Occipital lobe (tissue), 1 donor: ENCODE measurements at regions not wholly inside any gene's neighbourhood (a gene's known extent, or its start where the extent isn't known, plus 50 kb on each side); places are given as distances from the start of the nearest gene placed in this dataset.
"Not testable (repeated sequence)": the region's sequence is repeated elsewhere in the genome, so short reads cannot be mapped to it uniquely, and the experiment has no call there.

Experiments used
- DNase-seq: peaks from one replicate; lab custom pipeline; 2025; lab: John Stamatoyannopoulos, UW

DNA sequence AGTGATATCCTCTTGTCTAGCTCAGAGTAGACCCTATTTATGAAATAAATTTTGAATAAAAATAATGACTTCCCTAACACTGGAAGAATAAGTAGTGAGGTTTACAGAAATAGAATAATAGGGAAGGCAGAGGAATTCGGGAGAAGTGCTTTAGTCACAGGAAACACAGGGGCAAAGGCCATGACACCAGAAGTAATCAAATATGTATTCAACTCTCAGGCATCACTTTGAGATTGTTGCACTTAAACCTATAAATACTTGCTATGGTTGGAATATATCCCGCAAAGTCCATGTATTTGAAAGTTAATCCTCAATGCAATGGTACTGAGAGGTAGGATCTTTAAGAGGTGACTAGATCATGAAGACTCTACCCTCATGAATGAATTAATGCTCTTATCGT, 166.8 kb downstream of the YIPF5 start:
- DNase-seq = no peak

DNA sequence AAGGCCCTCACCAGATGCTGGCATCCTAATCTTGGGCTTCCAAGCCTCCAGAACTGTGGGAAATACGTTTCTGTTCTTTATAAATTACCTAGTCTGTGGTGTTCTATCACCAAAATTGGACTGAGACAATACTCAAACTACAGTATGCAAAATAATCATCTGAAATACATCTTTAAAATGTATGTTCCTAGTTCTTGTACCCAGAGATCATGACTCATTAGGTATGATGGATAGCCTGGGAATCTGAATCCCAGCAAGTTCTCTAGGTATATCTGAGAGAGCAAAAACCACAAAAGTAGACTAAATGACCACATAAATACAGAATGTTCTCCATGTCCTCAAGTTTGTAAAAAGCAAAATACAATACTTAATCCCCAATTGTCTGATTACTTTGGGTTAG, 166.3 kb downstream of the YIPF5 start:
- DNase-seq = no peak

DNA sequence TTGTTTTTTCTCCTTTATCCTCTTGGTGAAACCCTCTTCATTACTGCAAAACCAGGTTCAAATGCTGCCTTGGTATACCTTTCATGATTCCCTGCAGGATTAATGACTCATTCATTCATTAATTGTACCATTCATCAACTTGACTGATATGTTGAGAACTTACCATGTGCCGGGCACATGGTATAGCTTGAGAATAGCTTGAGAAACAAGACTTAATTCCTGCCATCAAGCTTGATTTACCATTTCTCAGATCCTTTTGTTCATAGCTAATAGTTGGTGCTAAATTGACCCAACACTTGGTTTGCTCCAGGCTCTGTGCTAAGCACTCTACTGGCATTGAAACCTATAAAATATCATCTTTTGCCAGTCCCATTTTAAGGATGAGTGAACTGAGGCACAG, 165.7 kb downstream of the YIPF5 start:
- no peak for DNase-seq

DNA sequence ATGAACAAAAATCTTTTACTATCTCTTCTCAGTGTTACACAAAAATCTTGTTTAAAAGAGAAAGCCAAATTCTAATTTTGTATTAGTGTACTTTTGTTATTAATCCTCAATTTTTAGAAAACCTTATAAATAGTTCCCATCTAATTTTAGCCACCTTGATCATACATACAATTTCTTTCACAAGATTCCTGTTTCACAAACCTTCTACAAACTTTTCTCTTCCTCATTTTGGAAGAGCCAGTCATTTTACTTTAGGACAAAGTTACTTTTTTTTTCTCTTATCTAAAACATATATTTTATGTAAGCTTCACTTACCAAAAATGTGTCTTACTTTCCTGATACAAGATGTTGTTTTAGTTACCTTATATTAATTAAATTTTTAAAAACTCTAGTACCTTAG, 161.3 kb downstream of the YIPF5 start:
- no peak for DNase-seq

DNA sequence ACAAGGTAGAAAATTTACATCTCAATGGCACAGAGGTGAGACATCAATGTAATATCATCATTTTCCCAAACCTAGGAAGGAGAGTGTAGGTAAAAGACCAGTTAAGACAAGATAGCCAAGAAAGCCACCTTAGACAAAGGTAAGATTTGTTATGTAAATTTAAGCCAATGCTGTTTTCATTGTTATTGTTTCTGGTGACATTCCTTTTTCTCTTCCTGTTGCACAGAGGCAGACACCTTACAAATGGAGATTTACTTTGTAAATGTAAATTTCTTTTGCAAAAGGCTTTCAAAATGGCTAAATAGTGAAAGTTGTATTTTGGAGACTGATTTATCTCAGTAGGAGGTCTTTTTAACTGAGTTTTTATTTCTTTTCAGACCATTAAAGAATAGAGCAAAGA, 159.1 kb downstream of the YIPF5 start:
- DNase-seq = no peak

DNA sequence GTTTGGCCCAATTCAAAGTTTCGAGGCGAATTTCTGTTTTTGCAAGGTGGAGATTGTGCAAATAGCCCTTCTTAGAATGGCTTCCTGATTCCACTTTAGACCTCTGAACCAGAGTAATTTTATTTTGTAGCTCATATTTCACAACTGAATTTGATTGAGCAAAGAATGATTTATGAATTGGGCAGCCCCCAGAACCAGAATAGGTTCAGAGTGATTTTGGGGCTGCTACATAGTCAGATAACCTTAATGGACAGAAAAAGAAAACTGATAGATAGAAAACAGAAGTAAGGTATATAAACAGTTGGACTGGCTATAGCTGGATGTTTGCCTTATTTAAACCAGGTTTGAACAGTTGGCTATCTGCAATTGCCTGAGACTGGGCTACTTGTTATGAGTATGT, 156.6 kb downstream of the YIPF5 start:
- DNase-seq = no peak

DNA sequence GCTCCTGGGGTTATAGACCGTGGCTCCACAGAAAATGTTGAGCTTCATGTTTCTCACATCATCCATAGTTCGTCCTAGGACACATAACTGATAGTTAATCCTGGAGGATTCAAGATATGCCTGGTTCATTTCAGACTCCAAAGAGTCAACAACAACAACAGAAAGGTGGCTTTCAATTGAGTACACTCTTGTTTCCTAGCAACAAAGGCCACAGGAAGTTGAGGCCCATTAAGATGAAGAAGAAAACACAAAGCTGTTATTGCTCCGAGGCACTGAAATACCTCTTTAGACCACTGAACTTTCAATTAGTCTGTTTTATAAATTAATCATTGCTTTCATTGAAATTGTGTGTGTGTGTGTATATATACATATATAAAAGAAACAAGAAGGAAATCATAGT, 154.5 kb downstream of the YIPF5 start:
- DNase-seq = no peak

DNA sequence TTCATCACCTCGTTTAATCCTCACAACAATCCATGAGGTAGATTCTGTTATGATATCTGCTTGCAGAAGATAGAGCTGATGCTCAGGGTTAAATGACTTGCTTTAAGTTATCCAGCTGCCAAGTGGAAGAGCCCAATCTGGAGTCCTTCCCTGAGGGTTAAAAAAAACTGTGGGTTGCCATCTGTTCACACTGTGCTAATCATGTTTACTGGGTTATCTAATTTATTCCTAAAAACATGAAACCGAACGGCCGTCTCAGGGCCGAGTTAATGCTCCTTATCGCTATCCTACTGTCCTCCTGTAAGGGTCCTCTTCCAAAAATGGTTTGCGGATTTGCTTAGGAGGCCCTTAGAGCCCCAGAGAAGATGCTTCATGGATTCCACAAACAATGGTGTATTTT, 153.3 kb downstream of the YIPF5 start:
- peak; percentile 16 for DNase-seq

DNA sequence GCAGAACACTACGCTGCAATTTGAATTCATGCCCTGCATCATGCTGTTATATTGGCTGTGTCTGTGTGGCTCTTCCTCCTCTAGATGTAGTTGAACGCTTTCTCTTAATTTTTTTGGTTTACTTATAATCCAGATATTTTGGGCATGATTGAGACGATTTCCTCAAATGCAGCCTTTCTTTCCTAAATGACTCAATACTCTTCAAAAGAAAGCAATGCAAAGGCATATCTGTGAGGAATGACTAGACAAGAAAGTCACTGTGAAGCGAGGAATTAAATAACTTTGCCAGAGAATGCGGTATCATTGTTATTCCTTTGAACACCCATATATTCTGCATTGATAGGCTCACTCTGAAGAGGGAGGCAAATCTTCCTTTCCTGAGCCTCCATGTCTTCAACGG, 152.8 kb downstream of the YIPF5 start:
- no peak for DNase-seq

DNA sequence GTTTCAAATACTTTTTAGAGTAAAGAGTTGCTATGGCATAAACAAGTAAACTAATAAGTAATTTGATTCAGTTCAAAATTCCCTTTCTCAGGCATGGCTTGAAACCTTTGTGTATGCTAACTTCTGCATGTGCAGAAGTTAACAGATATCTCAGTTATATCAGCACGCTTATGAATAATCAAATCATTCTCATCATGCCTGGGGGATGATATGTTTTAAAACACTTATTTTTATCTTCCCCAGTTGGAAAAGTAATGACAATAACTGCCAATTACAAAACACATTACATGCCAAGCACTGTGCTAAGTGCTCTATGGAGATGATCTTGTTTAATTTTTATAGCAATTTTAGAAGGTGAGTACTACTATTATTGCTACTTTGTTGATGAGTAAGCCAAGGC, 146.4 kb downstream of the YIPF5 start:
- DNase-seq = no peak

DNA sequence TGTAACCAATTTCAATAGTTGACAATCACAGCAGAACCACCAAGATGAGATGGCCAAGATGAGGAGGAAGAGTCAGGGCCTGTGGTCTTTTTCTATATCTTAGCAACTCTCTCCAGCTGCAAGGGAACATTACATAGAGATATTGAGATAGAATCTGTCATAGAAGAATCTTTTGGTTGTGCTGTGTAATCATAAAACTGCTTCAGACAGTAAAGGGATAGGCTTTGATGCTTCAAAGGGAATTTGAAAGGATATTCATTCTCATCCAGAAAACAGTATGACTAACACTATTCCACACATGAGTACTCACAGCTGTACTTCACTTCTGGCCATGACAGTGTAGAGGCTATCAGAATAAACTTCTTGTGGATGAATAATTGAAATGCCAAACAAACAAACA, 145.9 kb downstream of the YIPF5 start:
- DNase-seq = no peak

DNA sequence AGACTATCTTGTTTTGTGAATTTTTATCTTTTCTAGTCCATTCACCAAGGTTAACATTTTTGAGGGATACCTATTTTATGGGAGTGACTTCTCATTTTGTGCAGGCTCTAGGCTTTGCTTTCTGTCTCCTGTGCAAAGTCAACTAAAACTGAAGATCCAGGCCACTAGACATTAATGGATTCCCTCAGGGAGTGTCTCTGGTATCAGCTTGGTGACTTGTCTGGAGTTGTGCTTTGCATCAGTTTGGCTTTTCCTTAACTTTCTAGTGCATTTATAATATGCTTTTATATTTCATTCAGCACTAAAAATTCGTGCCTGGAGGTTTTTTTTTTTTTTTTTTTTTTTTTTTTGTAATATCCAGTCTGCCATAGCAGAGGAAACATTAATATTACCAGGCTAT, 144.2 kb downstream of the YIPF5 start:
- DNase-seq = no peak

DNA sequence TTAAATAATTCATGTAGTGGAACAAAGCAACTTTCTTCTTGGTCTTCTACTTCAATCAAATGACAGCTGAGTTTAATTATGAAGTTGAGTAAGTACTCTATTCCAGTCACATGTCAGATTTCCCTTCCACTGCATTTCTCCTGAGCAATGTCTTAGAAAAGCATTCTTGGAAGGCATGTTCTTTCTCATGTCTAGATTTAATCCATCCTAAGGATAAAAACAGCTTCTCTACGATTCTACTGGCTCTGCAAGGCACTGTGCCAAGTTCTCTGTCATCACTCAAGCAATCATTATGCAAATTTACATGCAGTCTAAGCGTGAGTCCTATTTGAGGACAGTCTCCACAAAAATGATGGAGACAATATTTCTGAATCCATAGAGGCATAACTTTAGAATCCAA, 142.4 kb downstream of the YIPF5 start:
- no peak for DNase-seq

DNA sequence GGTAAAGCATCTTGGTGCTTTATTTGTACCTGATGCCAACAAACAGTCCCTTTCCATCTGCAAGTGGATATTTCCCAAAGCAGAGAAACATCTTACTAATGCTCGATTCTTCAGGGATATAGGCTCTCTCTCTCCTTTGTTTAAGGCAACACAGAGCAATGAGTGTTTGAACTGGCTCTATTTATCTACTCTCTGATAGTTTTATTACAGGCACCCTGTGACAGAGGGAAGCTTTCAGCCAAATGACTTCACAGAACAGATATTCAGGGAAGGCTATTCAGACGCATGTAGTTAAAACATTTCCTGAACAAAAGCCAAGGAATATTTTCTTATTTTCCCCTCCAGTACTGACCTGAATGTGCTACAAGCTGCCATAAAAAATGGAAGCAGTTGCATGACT, 141.8 kb downstream of the YIPF5 start:
- DNase-seq = no peak

DNA sequence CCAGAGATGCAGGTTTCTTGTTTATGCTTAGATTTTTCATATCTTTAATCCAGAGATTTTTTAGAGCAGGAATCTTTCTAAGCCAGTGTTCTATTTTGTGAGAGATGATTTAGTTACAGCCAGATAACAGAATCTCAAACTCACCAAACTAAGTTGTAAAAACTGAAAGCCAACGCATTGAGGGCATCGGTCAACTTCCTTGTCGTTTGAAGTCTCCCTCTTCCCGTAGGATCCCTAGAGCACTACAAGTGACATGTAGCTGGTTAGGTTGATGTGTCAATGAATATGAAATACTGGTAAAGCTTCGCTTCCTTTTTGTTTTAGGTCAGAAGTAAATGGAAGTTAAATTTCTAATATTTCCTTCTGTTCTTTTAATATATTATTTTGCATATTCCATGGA, 139.6 kb downstream of the YIPF5 start:
- no peak for DNase-seq

DNA sequence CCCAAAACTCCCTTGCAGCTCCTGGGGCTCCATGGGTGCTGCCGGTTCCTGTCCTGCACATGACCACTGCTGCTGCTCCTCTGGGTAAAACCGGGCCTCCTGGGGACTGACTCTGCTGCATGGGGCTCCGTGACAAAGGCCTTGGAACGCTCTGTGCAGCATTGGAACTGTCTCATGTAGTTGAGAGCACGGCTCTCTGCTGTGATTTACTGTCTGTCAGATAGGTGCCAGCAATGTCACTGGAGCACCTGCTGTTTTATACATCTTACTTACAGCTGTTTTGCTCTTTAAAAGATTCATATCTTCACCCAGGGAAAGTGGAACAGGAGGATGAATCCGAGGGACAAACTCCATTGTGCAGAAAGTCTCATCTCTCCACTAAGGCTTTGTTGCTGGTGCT, 138.1 kb downstream of the YIPF5 start:
- DNase-seq = no peak

DNA sequence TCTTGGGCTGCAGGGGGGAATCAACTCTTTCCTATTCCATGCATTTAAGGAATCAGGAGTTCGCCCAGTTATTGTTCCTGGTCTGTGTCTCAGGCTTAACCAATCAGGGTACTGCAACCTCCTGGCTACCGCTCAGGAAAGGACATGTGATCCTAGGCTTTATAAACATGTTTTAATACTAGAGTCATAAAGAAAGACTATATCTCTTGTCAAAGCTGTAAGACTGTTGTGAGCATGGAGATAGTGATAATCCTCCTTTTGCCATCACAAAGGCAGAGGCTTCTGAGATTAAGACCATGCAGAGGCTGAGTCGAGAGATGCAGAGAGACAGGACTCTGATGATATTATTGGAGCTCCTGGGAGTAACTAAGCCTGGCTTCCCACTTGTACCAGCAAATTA, 137.0 kb downstream of the YIPF5 start:
- no peak for DNase-seq

DNA sequence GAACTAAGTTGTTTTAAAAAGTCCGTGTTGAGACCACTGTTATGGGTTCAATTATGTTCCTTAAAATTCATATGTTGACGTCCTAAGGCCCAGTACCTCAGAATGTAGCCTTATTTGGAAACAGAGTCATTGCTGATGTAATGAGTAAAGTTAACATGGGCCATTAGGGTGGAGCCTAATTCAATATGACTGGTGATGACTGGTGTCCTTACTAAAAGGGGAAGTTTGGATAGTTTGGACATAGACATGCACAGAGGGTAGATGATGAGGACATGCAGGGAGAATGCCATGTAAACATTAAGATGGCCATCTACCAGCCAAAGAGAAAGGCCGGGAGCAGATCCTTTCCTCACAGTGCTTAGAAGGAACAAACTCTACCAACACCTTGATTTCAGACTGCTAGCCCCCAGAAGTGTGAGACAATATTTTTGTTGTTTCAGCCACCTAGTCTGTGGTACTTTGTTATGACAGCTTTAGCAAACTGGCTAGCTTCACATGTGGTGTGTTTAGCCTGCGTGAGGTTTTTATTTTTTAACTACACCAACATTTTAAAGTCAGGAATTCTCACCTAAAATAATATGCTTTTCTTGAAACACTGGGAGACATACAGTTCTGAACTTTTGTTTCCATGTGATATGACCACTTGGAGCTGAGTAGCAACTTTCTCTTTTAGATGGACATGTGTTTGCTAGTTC, 135.3 kb downstream of the YIPF5 start:
- DNase-seq = no peak

DNA sequence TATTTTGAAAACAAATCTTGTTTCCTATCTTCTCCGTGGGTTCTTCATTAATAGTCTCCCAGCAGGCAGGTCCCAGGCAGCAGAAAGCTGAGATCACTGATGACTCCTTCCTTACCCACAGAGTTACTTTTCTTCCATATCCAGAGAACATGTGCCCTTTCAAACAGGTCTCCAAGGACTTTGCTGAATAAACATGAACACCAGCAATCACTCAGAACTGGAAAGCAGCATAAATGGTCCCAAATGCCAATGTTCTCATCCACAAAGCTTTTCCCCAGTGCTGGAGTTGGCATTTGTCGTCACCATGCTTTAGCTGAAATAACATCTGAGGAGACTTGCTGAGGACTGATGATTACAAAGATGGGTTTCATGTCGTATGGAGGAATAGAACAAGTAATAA, 134.0 kb downstream of the YIPF5 start:
- no peak for DNase-seq

DNA sequence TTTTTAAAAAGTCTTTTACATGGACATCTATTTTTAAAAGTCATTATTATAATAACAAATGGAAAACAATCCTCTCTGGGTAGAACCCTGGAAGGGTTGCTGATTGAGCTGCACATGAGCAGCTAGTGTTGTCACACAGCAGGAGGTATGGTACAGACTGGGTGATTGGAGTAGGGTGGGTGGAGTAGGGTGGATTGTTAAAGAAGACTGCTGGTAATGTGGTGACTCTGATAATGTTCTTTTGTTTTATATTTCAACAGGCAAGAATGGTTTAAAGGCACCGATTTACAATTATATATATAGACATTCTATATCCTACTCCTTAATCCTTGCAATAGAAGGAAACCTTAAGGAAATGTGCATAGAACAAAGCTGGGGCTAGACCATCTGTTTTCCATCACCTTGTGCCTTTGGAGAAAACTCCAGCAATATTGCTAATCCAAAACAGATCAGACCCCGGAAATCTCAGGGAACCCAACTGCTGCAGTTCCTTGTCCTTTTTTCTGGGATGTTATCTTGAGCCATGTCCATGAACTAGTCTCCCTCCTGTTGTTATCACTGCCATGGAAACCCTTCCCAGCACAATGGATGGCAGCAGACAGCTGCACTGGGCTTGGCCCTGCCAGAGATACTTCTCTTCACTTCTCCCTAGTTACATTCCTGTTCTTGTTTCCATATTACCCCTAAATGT, 129.7 kb downstream of the YIPF5 start:
- DNase-seq = no peak

DNA sequence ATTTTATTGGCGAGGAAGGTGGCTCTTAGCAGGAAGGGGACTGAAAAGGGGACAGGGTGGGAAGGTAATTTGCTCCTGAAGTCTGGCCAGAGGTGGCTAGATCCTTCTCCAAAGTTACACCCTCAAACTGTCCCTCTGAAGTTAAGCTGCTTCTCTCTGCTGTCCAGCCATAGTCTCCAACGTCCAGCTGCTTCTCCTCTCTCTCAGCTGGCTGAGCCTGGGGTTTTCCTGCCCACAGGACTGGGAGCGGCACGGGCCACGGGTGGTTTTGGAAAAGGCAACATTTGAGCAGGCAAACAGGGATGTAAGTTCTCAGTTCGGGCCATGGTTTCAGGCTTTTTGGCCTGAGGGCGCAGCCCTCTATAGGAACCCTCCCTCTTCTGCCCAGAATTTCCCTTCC, 128.3 kb downstream of the YIPF5 start:
- no peak for DNase-seq

DNA sequence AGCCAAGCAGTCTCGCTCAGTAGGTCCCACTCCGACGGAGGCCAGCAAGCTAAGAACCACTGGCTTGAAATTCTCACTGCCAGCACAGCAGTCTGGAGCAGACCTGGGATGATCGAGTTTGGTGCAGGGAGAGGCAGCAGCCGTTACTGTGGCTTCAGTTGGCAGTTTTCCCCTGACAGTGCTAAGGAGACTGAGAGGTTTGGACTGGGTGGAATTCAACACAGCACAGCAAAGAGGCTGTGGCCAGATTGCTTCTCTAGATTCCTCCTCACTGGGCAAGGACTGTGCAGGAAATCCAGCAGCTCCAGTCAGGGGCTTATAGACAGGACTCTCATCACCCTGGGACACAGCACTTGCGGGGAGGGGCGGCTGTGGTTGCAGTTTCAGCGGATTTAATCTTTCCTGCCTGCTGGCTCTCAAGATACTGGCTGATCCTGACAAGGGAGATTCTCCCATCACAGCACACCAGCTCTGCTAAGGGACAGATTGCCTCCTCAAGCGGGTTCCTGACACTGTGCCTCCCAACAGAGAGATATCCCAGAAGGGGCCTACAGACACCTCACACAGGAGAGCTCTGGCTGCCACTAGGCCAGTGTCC, 122.1 kb downstream of the YIPF5 start:
- DNase-seq = no peak

DNA sequence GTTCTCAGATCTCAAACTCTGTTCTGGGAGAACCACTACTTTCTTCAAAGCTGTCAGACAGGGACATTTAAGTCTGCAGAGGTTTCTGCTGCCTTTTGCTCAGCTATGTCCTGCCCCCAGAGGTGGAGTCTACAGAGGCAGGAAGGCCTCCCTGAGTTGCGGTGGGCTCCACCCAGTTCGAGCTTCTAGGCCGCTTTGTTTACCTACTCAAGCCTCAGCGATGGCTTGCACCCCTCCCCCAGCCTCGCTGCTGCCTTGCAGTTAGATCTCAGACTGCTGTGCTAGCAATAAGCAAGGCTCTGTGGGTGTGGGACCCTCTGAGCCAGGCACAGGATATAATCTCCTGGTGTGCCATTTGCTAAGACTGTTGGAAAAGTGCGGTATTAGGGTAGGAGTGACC, 115.1 kb downstream of the YIPF5 start:
- DNase-seq = not testable (repeated sequence)
